Skeletal muscle tissue (tissue), 3 donors: ENCODE measurements at regions not wholly inside any gene's neighbourhood (a gene's known extent, or its start where the extent isn't known, plus 50 kb on each side); places are given as distances from the start of the nearest gene placed in this dataset.
"Not testable (repeated sequence)": the region's sequence is repeated elsewhere in the genome, so short reads cannot be mapped to it uniquely, and the experiment has no call there.

Experiments used
- H3K27ac ChIP-seq: one replicate; pipeline ENCODE4 v1.7.0; 2013; ENCODE audit warnings: mild to moderate bottlenecking, low read depth, low read length, inconsistent platforms
- H3K27me3 ChIP-seq, 3 donors: one replicate each; pipeline ENCODE4 v1.7.0; 2013; ENCODE audit warnings: low read length in 3 of 3; ENCODE audit not compliant: control insufficient read depth in 3 of 3, insufficient read depth in 3 of 3
- H3K36me3 ChIP-seq, 3 donors: one replicate each; pipeline ENCODE4 v1.7.0; 2013; ENCODE audit warnings: low read length in 3 of 3; ENCODE audit not compliant: control insufficient read depth in 3 of 3, insufficient read depth in 3 of 3
- H3K4me1 ChIP-seq, 3 donors: one replicate each; pipeline ENCODE4 v1.7.0; 2013; ENCODE audit warnings: low read length in 3 of 3, mild to moderate bottlenecking in 3 of 3; ENCODE audit not compliant: control insufficient read depth in 3 of 3, insufficient read depth in 3 of 3
- H3K4me3 ChIP-seq, 3 donors: one replicate each; pipeline ENCODE4 v1.7.0; 2013; ENCODE audit warnings: low read length in 3 of 3
- H3K9ac ChIP-seq, 3 donors: one replicate each; pipeline ENCODE4 v1.7.0; 2013; ENCODE audit warnings: low read length in 3 of 3, mild to moderate bottlenecking in 3 of 3, moderate library complexity in 2 of 3, low read depth in 1 of 3
- H3K9me3 ChIP-seq, 3 donors: one replicate each; pipeline ENCODE4 v1.7.0; 2013; ENCODE audit warnings: low read length in 3 of 3; ENCODE audit not compliant: control insufficient read depth in 3 of 3
- donor health status: Osteomylitis.

DNA sequence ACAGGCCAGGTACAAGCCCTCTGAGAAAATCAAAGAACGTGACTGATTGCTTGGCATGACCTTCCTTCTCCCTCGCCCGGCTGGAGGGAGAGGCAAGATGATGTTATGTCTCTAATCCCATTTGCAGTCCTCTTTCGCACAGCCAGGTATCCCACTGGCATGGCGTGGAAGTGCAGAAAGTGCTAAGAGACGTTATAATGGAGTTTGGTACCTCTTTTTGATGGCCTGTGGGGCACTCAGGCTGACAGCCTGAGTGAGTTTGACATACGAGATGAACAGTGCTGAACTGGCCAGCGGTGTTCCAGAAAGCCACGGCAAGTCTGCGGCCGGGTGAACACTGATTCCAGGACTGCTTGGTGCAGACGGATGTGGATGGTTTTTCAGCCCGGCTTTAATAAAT is 241.6 kb downstream of the RAB11FIP2 start:
- H3K9me3 ChIP-seq, result no peaks in the 10 kb centered on the region
- H3K4me3 ChIP-seq, result no peak overlapping the region
- H3K4me1 ChIP-seq, result no peaks in the 10 kb centered on the region
- no peaks in the 10 kb centered on the region for H3K36me3 ChIP-seq
- H3K27me3 ChIP-seq, result peaks cover 0 to 19% (median 7%) of the 10 kb centered on the region in 3 donors
- no peak overlapping the region for H3K27ac ChIP-seq
- no peak overlapping the region for H3K9ac ChIP-seq

DNA sequence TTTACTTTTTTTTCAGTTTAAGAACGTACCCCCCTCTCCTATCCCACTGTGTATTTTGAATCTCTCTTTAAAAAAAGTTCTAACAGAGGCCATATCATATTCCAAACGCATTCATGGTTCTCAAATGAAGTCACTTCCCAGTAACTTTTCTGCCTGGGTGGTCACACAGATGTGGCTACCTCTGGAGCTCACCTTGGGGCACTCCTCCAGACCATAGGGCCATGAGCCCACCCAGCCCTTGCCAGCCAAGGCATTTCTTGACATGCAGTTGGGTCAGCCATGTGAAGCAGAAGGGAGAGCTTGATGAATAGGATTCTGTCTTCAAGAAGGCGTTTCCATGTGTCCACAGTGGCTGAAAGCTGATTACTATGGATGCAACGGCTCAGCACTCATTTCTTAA is 239.3 kb downstream of the RAB11FIP2 start:
- Histone ChIP-seq H3K36me3 (no peaks in the 10 kb centered on the region), H3K27me3 (peaks cover 0 to 19% (median 0%) of the 10 kb centered on the region in 3 donors), H3K9ac (no peak overlapping the region), H3K4me3 (no peak overlapping the region), H3K27ac (no peak overlapping the region), H3K4me1 (no peaks in the 10 kb centered on the region), H3K9me3 (peaks cover 0 to 5% (median 4%) of the 10 kb centered on the region in 3 donors)

DNA sequence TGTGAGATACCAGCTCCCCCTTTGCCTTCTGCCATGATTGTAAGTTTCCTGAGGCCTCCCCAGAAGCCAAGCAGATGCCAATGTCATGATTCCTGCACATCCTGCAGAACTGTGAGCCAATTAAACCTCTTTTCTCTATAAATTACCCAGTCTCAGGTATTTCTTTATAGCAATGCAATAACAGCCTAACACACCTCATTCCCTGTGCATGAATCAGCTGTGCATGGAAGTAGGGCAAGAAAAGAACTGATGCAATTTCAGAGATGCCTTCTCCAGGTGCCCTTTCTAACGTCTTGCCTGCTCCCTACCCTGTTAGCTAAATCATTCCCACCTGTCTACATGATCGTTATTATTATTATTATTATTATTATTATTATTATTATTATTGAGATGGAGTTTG is 230.9 kb downstream of the RAB11FIP2 start:
- H3K27me3 ChIP-seq, H3K9me3 ChIP-seq, H3K4me3 ChIP-seq, H3K36me3 ChIP-seq, H3K27ac ChIP-seq, H3K4me1 ChIP-seq, H3K9ac ChIP-seq: not testable (repeated sequence)

DNA sequence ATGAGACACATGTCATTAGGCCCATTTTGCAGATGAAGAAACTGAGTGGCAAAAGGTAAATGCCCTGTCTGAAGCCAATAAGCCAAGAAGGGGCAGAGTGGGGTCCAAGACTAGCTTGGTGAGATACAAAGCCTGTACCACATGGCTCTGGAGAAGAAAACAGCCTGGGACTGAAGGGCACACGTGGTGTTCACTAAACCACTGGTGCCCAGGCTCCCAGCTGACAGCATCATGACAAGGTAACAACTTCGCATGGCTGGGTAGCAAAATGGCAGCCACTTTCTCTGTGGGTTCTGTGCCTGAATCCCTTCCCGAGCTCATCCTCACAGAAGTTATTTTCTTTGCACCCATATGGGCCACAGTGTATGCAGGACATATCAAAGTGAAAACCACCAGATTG is 229.6 kb downstream of the RAB11FIP2 start:
- no peak overlapping the region for H3K4me3 ChIP-seq
- no peak overlapping the region for H3K27ac ChIP-seq
- H3K4me1 ChIP-seq, result no peaks in the 10 kb centered on the region
- peaks cover 2 to 8% (median 3%) of the 10 kb centered on the region in 3 donors for H3K27me3 ChIP-seq
- H3K9ac ChIP-seq, result no peak overlapping the region
- peaks cover 0 to under 1% (median under 1%) of the 10 kb centered on the region in 3 donors for H3K9me3 ChIP-seq
- H3K36me3 ChIP-seq, result no peaks in the 10 kb centered on the region

DNA sequence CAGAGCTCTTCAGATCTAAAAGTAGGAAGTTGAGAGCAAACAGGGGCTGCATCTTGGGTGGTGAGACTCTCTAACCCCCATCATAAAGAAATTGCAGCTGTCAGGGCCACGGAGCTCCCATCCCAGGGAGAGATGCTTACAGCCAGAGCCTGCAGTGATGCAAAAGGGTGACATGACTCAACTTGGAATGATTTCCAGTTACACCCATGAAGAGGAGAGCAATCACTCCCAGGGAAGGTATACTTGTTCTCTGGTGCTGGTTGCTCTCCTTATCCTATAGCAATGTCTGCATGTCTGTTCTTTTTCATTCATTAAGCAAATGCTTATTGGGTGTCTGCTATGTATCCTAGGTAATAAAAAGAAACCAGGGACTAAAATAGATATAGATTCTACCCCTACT is 228.0 kb downstream of the RAB11FIP2 start:
- no peaks in the 10 kb centered on the region for H3K9me3 ChIP-seq
- no peaks in the 10 kb centered on the region for H3K4me1 ChIP-seq
- no peak overlapping the region for H3K4me3 ChIP-seq
- no peak overlapping the region for H3K27ac ChIP-seq
- peaks cover 2 to 8% (median 3%) of the 10 kb centered on the region in 3 donors for H3K27me3 ChIP-seq
- H3K36me3 ChIP-seq, result no peaks in the 10 kb centered on the region
- no peak overlapping the region for H3K9ac ChIP-seq

DNA sequence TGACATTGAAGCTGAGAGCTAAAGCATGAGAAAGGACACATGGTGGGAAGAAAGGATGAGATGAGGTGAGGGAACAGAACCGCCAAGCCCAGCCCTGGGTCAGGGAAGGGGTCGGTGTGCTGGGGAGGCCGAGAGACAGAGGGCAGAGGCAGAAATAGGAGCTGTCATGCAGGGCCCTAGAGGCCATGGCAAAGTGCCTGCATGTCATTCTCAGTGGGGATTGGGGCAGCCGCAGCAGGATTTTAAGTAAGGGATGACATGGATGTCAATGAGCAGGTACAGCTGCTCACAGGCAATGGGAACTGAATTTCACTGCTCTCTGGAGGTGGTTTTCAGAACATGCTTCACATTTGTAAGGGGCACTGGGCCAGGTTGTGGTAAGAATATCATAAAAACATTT is 227.4 kb downstream of the RAB11FIP2 start:
- H3K4me3 ChIP-seq, result no peak overlapping the region
- H3K9me3 ChIP-seq, result no peaks in the 10 kb centered on the region
- H3K4me1 ChIP-seq, result no peaks in the 10 kb centered on the region
- H3K27ac ChIP-seq, result no peak overlapping the region
- H3K27me3 ChIP-seq, result peaks cover 2 to 8% (median 3%) of the 10 kb centered on the region in 3 donors
- H3K9ac ChIP-seq, result no peak overlapping the region
- no peaks in the 10 kb centered on the region for H3K36me3 ChIP-seq

DNA sequence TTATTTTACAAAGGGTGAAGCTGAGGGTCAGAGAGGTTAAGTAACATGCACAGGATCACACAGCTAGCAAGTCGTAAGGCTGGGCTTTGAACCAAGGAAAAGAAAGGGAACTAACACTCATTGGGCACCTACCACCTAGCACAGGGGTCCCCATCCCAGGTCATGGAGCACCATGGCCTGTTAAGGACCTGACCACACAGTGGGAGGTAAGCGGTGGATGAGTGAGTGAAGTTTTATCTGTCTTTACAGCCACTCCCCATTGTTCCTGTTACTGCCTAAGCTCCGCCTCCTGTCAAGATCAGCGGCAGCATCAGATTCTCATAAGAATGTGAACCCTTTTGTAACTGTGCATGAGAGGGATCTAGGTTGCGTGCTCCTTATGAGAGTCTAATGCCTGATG is 222.8 kb downstream of the RAB11FIP2 start:
- Histone ChIP-seq H3K27me3 (peaks cover 0 to 6% (median 3%) of the 10 kb centered on the region in 3 donors), H3K27ac (no peak overlapping the region), H3K36me3 (no peaks in the 10 kb centered on the region), H3K4me3 (no peak overlapping the region), H3K9me3 (no peaks in the 10 kb centered on the region), H3K4me1 (no peaks in the 10 kb centered on the region), H3K9ac (no peak overlapping the region)

DNA sequence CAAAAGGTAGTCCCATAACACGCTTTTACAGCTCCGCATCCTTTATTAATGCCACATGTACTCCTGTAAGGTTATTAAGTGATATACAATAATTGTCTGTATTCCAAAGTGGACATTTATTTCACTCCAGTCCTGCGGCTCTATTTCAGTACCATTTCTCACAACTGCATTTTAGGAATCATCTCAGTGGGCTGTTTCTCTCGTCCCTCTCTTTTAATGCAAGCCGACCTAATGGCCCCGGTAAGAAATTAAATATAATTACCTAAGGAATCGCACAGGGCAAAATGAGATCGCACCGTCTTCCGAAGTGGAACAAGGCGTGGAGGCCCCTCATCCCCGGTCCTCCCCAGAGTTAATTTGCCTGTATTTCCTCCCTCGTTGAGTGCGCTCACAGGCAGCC is 216.5 kb downstream of the RAB11FIP2 start:
- Histone ChIP-seq H3K9ac (no peak overlapping the region), H3K4me1 (no peaks in the 10 kb centered on the region), H3K27ac (no peak overlapping the region), H3K9me3 (no peaks in the 10 kb centered on the region), H3K27me3 (no peaks in the 10 kb centered on the region), H3K4me3 (no peak overlapping the region), H3K36me3 (no peaks in the 10 kb centered on the region)

DNA sequence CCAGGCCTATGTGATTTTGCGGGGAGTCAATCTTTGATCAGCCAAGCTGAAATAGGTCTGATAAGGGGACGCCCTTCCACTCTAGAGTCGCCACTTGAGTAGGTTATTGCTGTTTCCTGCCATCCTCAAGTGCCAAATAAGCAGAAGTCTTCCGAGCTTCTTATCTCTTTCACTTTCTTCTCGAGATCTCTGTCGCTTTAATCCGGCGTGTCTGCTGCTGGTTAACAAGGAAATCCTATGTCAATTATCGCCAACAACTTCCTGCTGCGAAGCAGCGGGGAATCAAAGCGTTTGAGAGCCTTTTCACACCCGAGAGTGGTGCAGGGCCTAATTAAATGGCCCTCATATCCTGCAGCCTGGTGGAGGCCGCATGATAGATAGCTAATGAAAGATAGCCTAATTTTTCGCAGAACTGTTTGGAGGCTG is 215.9 kb downstream of the RAB11FIP2 start:
- no peaks in the 10 kb centered on the region for H3K27me3 ChIP-seq
- H3K9me3 ChIP-seq, result no peaks in the 10 kb centered on the region
- H3K4me3 ChIP-seq, result no peak overlapping the region
- no peaks in the 10 kb centered on the region for H3K36me3 ChIP-seq
- H3K9ac ChIP-seq, result no peak overlapping the region
- no peaks in the 10 kb centered on the region for H3K4me1 ChIP-seq
- no peak overlapping the region for H3K27ac ChIP-seq

DNA sequence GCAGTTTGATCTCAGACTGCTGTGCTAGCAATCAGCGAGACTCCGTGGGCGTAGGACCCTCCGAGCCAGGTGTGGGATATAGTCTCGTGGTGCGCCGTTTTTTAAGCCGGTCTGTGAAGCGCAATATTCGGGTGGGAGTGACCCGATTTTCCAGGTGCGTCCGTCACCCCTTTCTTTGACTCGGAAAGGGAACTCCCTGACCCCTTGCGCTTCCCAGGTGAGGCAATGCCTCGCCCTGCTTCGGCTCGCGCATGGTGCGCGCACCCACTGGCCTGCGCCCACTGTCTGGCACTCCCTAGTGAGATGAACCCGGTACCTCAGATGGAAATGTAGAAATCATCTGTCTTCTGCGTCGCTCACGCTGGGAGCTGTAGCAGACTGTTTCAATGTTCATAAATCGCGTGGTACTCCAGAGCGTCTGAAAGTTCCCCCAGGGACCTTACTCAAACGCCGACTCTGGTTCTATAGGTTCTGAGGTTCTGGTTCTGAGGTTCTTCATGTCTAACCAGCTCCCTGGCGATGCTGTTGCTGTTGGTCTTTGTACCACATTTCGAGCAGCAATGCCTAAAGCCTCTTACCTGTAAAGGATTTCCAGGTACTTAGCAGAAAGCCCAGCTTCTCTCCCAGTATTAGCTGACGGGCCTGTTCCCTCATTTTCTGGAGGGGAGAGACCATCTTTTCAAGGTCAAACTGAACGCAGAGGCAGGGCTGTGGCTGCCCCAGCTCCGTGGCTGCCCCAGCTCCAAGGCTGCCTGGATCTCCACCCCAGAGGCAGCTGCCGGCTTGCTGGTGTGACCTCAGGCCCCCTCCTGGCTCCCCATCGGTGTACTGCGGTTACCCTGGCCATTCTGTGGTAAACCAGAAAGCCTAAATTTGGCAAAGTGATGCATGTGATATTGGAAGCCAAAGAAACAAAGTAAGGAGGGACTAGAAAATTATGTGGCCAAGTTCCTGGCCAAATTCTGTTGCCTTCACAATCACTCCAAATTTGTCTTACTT is 207.9 kb downstream of the RAB11FIP2 start:
- not testable (repeated sequence) for H3K27me3 ChIP-seq, H3K27ac ChIP-seq

More for the DNA sequence above, 207.9 kb downstream of the RAB11FIP2 start:
- H3K9me3 ChIP-seq, H3K4me3 ChIP-seq, H3K4me1 ChIP-seq, H3K36me3 ChIP-seq, H3K9ac ChIP-seq: not testable (repeated sequence)
